ENCODE measurements at regions not wholly inside any gene's neighbourhood (a gene's known extent, or its start where the extent isn't known, plus 50 kb on each side); places are given as distances from the start of the nearest gene placed in this dataset.

- Histone ChIP-seq H3K36me3 (ENCODE audit: low read depth, low read length) (no peaks in the 10 kb centered on the region), H3K4me1 (ENCODE audit: insufficient read depth, low read length) (no peaks in the 10 kb centered on the region), H3K9me3 (ENCODE audit: low read length) (peaks cover 15% of the 10 kb centered on the region; the same call in 1 of the 2 replicates), H3K4me2 (ENCODE audit: low read length) (no peak overlapping the region), H3K27me3 (ENCODE audit: low read length) (no peaks in the 10 kb centered on the region), H3K4me3 (ENCODE audit: low read length) (no peak overlapping the region), H4K20me1 (ENCODE audit: low read length) (no peaks in the 10 kb centered on the region), H3K27ac (ENCODE audit: low read length) (no peak overlapping the region), H3K79me2 (ENCODE audit: low read length) (no peaks in the 10 kb centered on the region), H3K9ac (ENCODE audit: low read length) (no peak overlapping the region), H3K9me2 (replicated peaks; ENCODE audit: low read length) (no peaks in the 10 kb centered on the region), H3F3A (ENCODE audit: low read length, unreplicated experiment) (no peaks in the 10 kb centered on the region), H2AFZ (ENCODE audit: low read length) (no peak overlapping the region)
- BruUV-seq (replicated peaks), result no TSS peak
- TF ChIP-seq CTCF (conservative IDR thresholded peaks at IDR 0.05; ENCODE audit: low read depth, low read length) (no peak), EZH2 (IDR thresholded peaks at IDR 0.05; ENCODE audit: low read length, unreplicated experiment) (no peak), EZH2phosphoT487 (IDR thresholded peaks at IDR 0.05; ENCODE audit: borderline replicate concordance, low read length) (no peak)
- DNase-seq (no peak), ATAC-seq (no peak)
- ChIA-PET CTCF (no interaction called here), POLR2A (ENCODE audit: unreplicated experiment) (no interaction called here)
- intact Hi-C loops (cut with micrococcal nuclease), result no loop called here
Measured at GRCh38 chr14:25274529-25274928, 224.6 kb upstream of the STXBP6 start.

GRCh38 chr14:25267186-25267585 is 217.2 kb upstream of the STXBP6 start:
- Histone ChIP-seq H3K4me2 (ENCODE audit: low read length) (no peak overlapping the region), H3K4me3 (ENCODE audit: low read length) (no peak overlapping the region), H2AFZ (ENCODE audit: low read length) (no peak overlapping the region), H3K79me2 (ENCODE audit: low read length) (no peaks in the 10 kb centered on the region), H3K9ac (ENCODE audit: low read length) (no peak overlapping the region), H3K4me1 (ENCODE audit: insufficient read depth, low read length) (no peaks in the 10 kb centered on the region), H3K27ac (ENCODE audit: low read length) (no peak overlapping the region), H3K9me3 (ENCODE audit: low read length) (0 out of 2 replicates have a peak, but pooled peaks cover 7% of the 10 kb centered on the region), H3K36me3 (ENCODE audit: low read depth, low read length) (no peaks in the 10 kb centered on the region), H4K20me1 (ENCODE audit: low read length) (no peaks in the 10 kb centered on the region), H3K9me2 (replicated peaks; ENCODE audit: low read length) (no peaks in the 10 kb centered on the region), H3K27me3 (ENCODE audit: low read length) (no peaks in the 10 kb centered on the region), H3F3A (ENCODE audit: low read length, unreplicated experiment) (no peaks in the 10 kb centered on the region)
- no TSS peak for BruUV-seq (replicated peaks)
- POLR2A ChIA-PET (ENCODE audit: unreplicated experiment), result no interaction called here
- TF ChIP-seq EZH2phosphoT487 (IDR thresholded peaks at IDR 0.05; ENCODE audit: borderline replicate concordance, low read length), result no peak
- no peak for TF ChIP-seq EZH2 (IDR thresholded peaks at IDR 0.05; ENCODE audit: low read length, unreplicated experiment)
- TF ChIP-seq CTCF (conservative IDR thresholded peaks at IDR 0.05; ENCODE audit: low read depth, low read length), result no peak
- intact Hi-C loops (cut with micrococcal nuclease), result no loop called here
- DNase-seq, result no peak
- CTCF ChIA-PET, result no interaction called here
- no peak for ATAC-seq

- CTCF ChIA-PET, result no interaction called here
- POLR2A ChIA-PET (ENCODE audit: unreplicated experiment), result no interaction called here
Measured at GRCh38 chr14:25259470-25259869, 209.5 kb upstream of the STXBP6 start.

More at GRCh38 chr14:25259470-25259869, 209.5 kb upstream of the STXBP6 start:
- no peaks in the 10 kb centered on the region for H3F3A ChIP-seq (ENCODE audit: low read length, unreplicated experiment)
- H3K4me2 ChIP-seq (ENCODE audit: low read length), result no peak overlapping the region
- H4K20me1 ChIP-seq (ENCODE audit: low read length), result no peaks in the 10 kb centered on the region
- no peak overlapping the region for H2AFZ ChIP-seq (ENCODE audit: low read length)
- no peaks in the 10 kb centered on the region for H3K9me2 ChIP-seq (replicated peaks; ENCODE audit: low read length)
- H3K4me3 ChIP-seq (ENCODE audit: low read length), result no peak overlapping the region
- H3K9ac ChIP-seq (ENCODE audit: low read length), result no peak overlapping the region
- no peaks in the 10 kb centered on the region for H3K4me1 ChIP-seq (ENCODE audit: insufficient read depth, low read length)
- no peaks in the 10 kb centered on the region for H3K27me3 ChIP-seq (ENCODE audit: low read length)
- no TSS peak for BruUV-seq (replicated peaks)
- H3K36me3 ChIP-seq (ENCODE audit: low read depth, low read length), result no peaks in the 10 kb centered on the region
- H3K9me3 ChIP-seq (ENCODE audit: low read length), result peaks cover 17% of the 10 kb centered on the region; the same call in 1 of the 2 replicates
- no peak for DNase-seq
- TF ChIP-seq EZH2phosphoT487 (IDR thresholded peaks at IDR 0.05; ENCODE audit: borderline replicate concordance, low read length) (no peak), EZH2 (IDR thresholded peaks at IDR 0.05; ENCODE audit: low read length, unreplicated experiment) (no peak), CTCF (conservative IDR thresholded peaks at IDR 0.05; ENCODE audit: low read depth, low read length) (no peak)
- no peak overlapping the region for H3K27ac ChIP-seq (ENCODE audit: low read length)
- intact Hi-C loops (cut with micrococcal nuclease), result no loop called here
- H3K79me2 ChIP-seq (ENCODE audit: low read length), result no peaks in the 10 kb centered on the region
- no peak for ATAC-seq

Measured in PC-3 (cell line).